ENCODE measurements at regions not wholly inside any gene's neighbourhood (a gene's known extent, or its start where the extent isn't known, plus 50 kb on each side); places are given as distances from the start of the nearest gene placed in this dataset.

GRCh38 chr9:106600955-106601560 lies 261.9 kb upstream of the ZNF462 start:
- no peak overlapping the region for H3K27ac Mint-ChIP-seq
- H3K9me3 Mint-ChIP-seq: peaks cover under 1% of the 10 kb centered on the region
- no peaks in the 10 kb centered on the region for H3K27me3 Mint-ChIP-seq
- no peak overlapping the region for H3K4me3 Mint-ChIP-seq
- H3K4me1 Mint-ChIP-seq: no peaks in the 10 kb centered on the region
- no peaks in the 10 kb centered on the region for H3K36me3 Mint-ChIP-seq
- no peak for ATAC-seq

GRCh38 chr9:106602344-106602743 lies 260.6 kb upstream of the ZNF462 start:
- no peak for ATAC-seq
- Mint-ChIP-seq H3K4me1 (no peaks in the 10 kb centered on the region), H3K4me3 (no peak overlapping the region), H3K36me3 (no peaks in the 10 kb centered on the region), H3K9me3 (peaks cover 2% of the 10 kb centered on the region), H3K27me3 (no peaks in the 10 kb centered on the region), H3K27ac (no peak overlapping the region)

- no peaks in the 10 kb centered on the region for H3K4me1 Mint-ChIP-seq
- H3K27ac Mint-ChIP-seq: no peak overlapping the region
- H3K4me3 Mint-ChIP-seq: no peak overlapping the region
- H3K36me3 Mint-ChIP-seq: no peaks in the 10 kb centered on the region
- ATAC-seq: no peak
- no peaks in the 10 kb centered on the region for H3K27me3 Mint-ChIP-seq
- H3K9me3 Mint-ChIP-seq: peaks cover 6% of the 10 kb centered on the region
Measured at GRCh38 chr9:106613250-106613737, 249.7 kb upstream of the ZNF462 start.

GRCh38 chr9:106615118-106615889 lies 247.7 kb upstream of the ZNF462 start:
- no peak for ATAC-seq
- no peak overlapping the region for H3K27ac Mint-ChIP-seq
- no peaks in the 10 kb centered on the region for H3K27me3 Mint-ChIP-seq
- no peaks in the 10 kb centered on the region for H3K4me1 Mint-ChIP-seq
- no peaks in the 10 kb centered on the region for H3K36me3 Mint-ChIP-seq
- peaks cover 6% of the 10 kb centered on the region for H3K9me3 Mint-ChIP-seq
- H3K4me3 Mint-ChIP-seq: no peak overlapping the region

- H3K9me3 Mint-ChIP-seq: peaks cover 5% of the 10 kb centered on the region
- no peaks in the 10 kb centered on the region for H3K27me3 Mint-ChIP-seq
- H3K27ac Mint-ChIP-seq: no peak overlapping the region
- no peaks in the 10 kb centered on the region for H3K4me1 Mint-ChIP-seq
- ATAC-seq: no peak
- no peak overlapping the region for H3K4me3 Mint-ChIP-seq
- H3K36me3 Mint-ChIP-seq: no peaks in the 10 kb centered on the region
Measured at GRCh38 chr9:106616026-106616425, 246.9 kb upstream of the ZNF462 start.

GRCh38 chr9:106616851-106617345 lies 246.1 kb upstream of the ZNF462 start:
- H3K27ac Mint-ChIP-seq: no peak overlapping the region
- H3K4me3 Mint-ChIP-seq: no peak overlapping the region
- H3K27me3 Mint-ChIP-seq: no peaks in the 10 kb centered on the region
- no peaks in the 10 kb centered on the region for H3K36me3 Mint-ChIP-seq
- ATAC-seq: no peak
- H3K9me3 Mint-ChIP-seq: peaks cover 3% of the 10 kb centered on the region
- no peaks in the 10 kb centered on the region for H3K4me1 Mint-ChIP-seq

- no peak overlapping the region for H3K27ac Mint-ChIP-seq
- no peaks in the 10 kb centered on the region for H3K27me3 Mint-ChIP-seq
- H3K4me3 Mint-ChIP-seq: no peak overlapping the region
- ATAC-seq: no peak
- peaks cover 3% of the 10 kb centered on the region for H3K9me3 Mint-ChIP-seq
- no peaks in the 10 kb centered on the region for H3K4me1 Mint-ChIP-seq
- no peaks in the 10 kb centered on the region for H3K36me3 Mint-ChIP-seq
Measured at GRCh38 chr9:106619211-106619610, 243.8 kb upstream of the ZNF462 start.

GRCh38 chr9:106620081-106620480 lies 242.9 kb upstream of the ZNF462 start:
- Mint-ChIP-seq H3K9me3 (no peaks in the 10 kb centered on the region), H3K27me3 (no peaks in the 10 kb centered on the region), H3K4me1 (no peaks in the 10 kb centered on the region), H3K36me3 (no peaks in the 10 kb centered on the region), H3K4me3 (no peak overlapping the region), H3K27ac (no peak overlapping the region)
- no peak for ATAC-seq

- no peaks in the 10 kb centered on the region for H3K9me3 Mint-ChIP-seq
- H3K36me3 Mint-ChIP-seq: no peaks in the 10 kb centered on the region
- no peaks in the 10 kb centered on the region for H3K27me3 Mint-ChIP-seq
- H3K4me1 Mint-ChIP-seq: no peaks in the 10 kb centered on the region
- H3K4me3 Mint-ChIP-seq: no peak overlapping the region
- no peak for ATAC-seq
- no peak overlapping the region for H3K27ac Mint-ChIP-seq
Measured at GRCh38 chr9:106620866-106621265, 242.1 kb upstream of the ZNF462 start.

GRCh38 chr9:106621313-106622163 lies 241.4 kb upstream of the ZNF462 start:
- H3K4me1 Mint-ChIP-seq: no peaks in the 10 kb centered on the region
- no peaks in the 10 kb centered on the region for H3K36me3 Mint-ChIP-seq
- H3K4me3 Mint-ChIP-seq: no peak overlapping the region
- H3K9me3 Mint-ChIP-seq: no peaks in the 10 kb centered on the region
- ATAC-seq: no peak
- H3K27ac Mint-ChIP-seq: no peak overlapping the region
- no peaks in the 10 kb centered on the region for H3K27me3 Mint-ChIP-seq

- Mint-ChIP-seq H3K27ac (no peak overlapping the region), H3K27me3 (no peaks in the 10 kb centered on the region), H3K9me3 (no peaks in the 10 kb centered on the region)
Measured at GRCh38 chr9:106622164-106622487, 240.8 kb upstream of the ZNF462 start.

GRCh38 chr9:106623558-106623957 lies 239.4 kb upstream of the ZNF462 start:
- H3K4me3 Mint-ChIP-seq: no peak overlapping the region
- no peaks in the 10 kb centered on the region for H3K9me3 Mint-ChIP-seq
- no peak for ATAC-seq
- H3K27ac Mint-ChIP-seq: no peak overlapping the region
- H3K4me1 Mint-ChIP-seq: no peaks in the 10 kb centered on the region
- no peaks in the 10 kb centered on the region for H3K27me3 Mint-ChIP-seq
- no peaks in the 10 kb centered on the region for H3K36me3 Mint-ChIP-seq

More at GRCh38 chr9:106622164-106622487, 240.8 kb upstream of the ZNF462 start:
- H3K4me3 Mint-ChIP-seq: no peak overlapping the region
- no peaks in the 10 kb centered on the region for H3K36me3 Mint-ChIP-seq
- ATAC-seq: no peak
- H3K4me1 Mint-ChIP-seq: no peaks in the 10 kb centered on the region

- H3K27me3 Mint-ChIP-seq: no peaks in the 10 kb centered on the region
- no peaks in the 10 kb centered on the region for H3K36me3 Mint-ChIP-seq
- no peaks in the 10 kb centered on the region for H3K9me3 Mint-ChIP-seq
- no peak for ATAC-seq
- no peak overlapping the region for H3K4me3 Mint-ChIP-seq
- no peaks in the 10 kb centered on the region for H3K4me1 Mint-ChIP-seq
- no peak overlapping the region for H3K27ac Mint-ChIP-seq
Measured at GRCh38 chr9:106625259-106625789, 237.6 kb upstream of the ZNF462 start.

- Mint-ChIP-seq H3K27ac (no peak overlapping the region), H3K4me1 (no peaks in the 10 kb centered on the region), H3K4me3 (no peak overlapping the region), H3K36me3 (no peaks in the 10 kb centered on the region), H3K27me3 (no peaks in the 10 kb centered on the region), H3K9me3 (peaks cover 4% of the 10 kb centered on the region)
- ATAC-seq: no peak
Measured at GRCh38 chr9:106626936-106627335, 236.0 kb upstream of the ZNF462 start.

- Mint-ChIP-seq H3K4me1 (no peaks in the 10 kb centered on the region), H3K4me3 (no peak overlapping the region), H3K27ac (no peak overlapping the region), H3K9me3 (peaks cover 5% of the 10 kb centered on the region), H3K27me3 (no peaks in the 10 kb centered on the region), H3K36me3 (no peaks in the 10 kb centered on the region)
- ATAC-seq: no peak
Measured at GRCh38 chr9:106632621-106633020, 230.3 kb upstream of the ZNF462 start.

Data from stimulated activated memory B cell treated with anti-CD40 and anti-IgM and Interleukin-4, amounts not matched to agents 10 μg/mL and 1 μg/mL and 100 μg/mL, for 72 hours (primary cell).